HEK293T (cell line): ENCODE measurements at regions not wholly inside any gene's neighbourhood (a gene's known extent, or its start where the extent isn't known, plus 50 kb on each side); places are given as distances from the start of the nearest gene placed in this dataset.
A peak's percentile ranks its signal among the peaks of the same experiment; 100 is the strongest.

Experiments used
- CTCF ChIA-PET: fragments of 350-600 bp; formaldehyde crosslinking; extraction: SDS; loops from one replicate; lab custom pipeline; 2021; ENCODE audit warnings: antibody characterized with exemption, inconsistent platforms; lab: Yijun Ruan, JAX
- POLR2A ChIA-PET: fragments of 350-600 bp; formaldehyde crosslinking; extraction: SDS; loops from one replicate; lab custom pipeline; 2020; ENCODE audit warnings: antibody characterized with exemption, inconsistent platforms; lab: Yijun Ruan, JAX
- DNase-seq: peaks from one replicate; pipeline ENCODE4 v3.0.0; 2012; ENCODE audit warnings: mixed read lengths; ENCODE audit errors: extremely low spot score
- ARNT ChIP-seq: fragments of 450-650 bp; IDR thresholded peaks from 2 replicates; pipeline ENCODE4 v1.6.1; 2017; ENCODE audit warnings: mild to moderate bottlenecking
- BHLHE40 ChIP-seq: fragments of 450-650 bp; IDR thresholded peaks from 2 replicates; pipeline ENCODE4 v1.6.1; 2016; ENCODE audit warnings: mild to moderate bottlenecking, moderate library complexity, borderline replicate concordance
- CTBP1 ChIP-seq: fragments of 450-650 bp; IDR thresholded peaks from 2 replicates; pipeline ENCODE4 v1.6.1; 2016; ENCODE audit warnings: borderline replicate concordance
- ELF4 ChIP-seq: fragments of 450-650 bp; IDR thresholded peaks from 2 replicates; pipeline ENCODE4 v1.6.1; 2017; ENCODE audit warnings: antibody characterized with exemption
- FOXA1 ChIP-seq: fragments of 450-650 bp; IDR thresholded peaks from 2 replicates; pipeline ENCODE4 v1.6.1; 2016; ENCODE audit warnings: mild to moderate bottlenecking
- FOXK2 ChIP-seq: fragments of 450-650 bp; IDR thresholded peaks from 2 replicates; pipeline ENCODE4 v1.6.1; 2016; ENCODE audit warnings: mild to moderate bottlenecking
- FOXM1 ChIP-seq: fragments of 450-650 bp; IDR thresholded peaks from 2 replicates; pipeline ENCODE4 v1.6.1; 2017; ENCODE audit warnings: mild to moderate bottlenecking, borderline replicate concordance
- HDGF ChIP-seq: fragments of 450-650 bp; IDR thresholded peaks from 2 replicates; pipeline ENCODE4 v1.6.1; 2017; ENCODE audit warnings: antibody characterized with exemption, borderline replicate concordance
- L3MBTL2 ChIP-seq: fragments of 450-650 bp; conservative IDR thresholded peaks from 2 replicates; pipeline ENCODE4 v1.6.1; 2016; ENCODE audit warnings: mild to moderate bottlenecking
- LEF1 ChIP-seq: fragments of 450-650 bp; IDR thresholded peaks from 2 replicates; pipeline ENCODE4 v1.6.1; 2017; ENCODE audit warnings: mild to moderate bottlenecking, borderline replicate concordance
- NFRKB ChIP-seq: fragments of 450-650 bp; IDR thresholded peaks from 2 replicates; pipeline ENCODE4 v1.6.1; 2016; ENCODE audit warnings: mild to moderate bottlenecking, moderate library complexity
- SP1 ChIP-seq: fragments of 450-650 bp; IDR thresholded peaks from 2 replicates; pipeline ENCODE4 v1.6.1; 2017
- SUZ12 ChIP-seq: fragments of 450-650 bp; IDR thresholded peaks from 2 replicates; pipeline ENCODE4 v1.6.1; 2016; ENCODE audit warnings: mild to moderate bottlenecking
- TARDBP ChIP-seq: fragments of 450-650 bp; IDR thresholded peaks from 2 replicates; pipeline ENCODE4 v1.6.1; 2016
- ZNF384 ChIP-seq: fragments of 450-650 bp; IDR thresholded peaks from 2 replicates; pipeline ENCODE4 v1.6.1; 2016
- TF ChIP-seq, protein P1 (sequence below): fragments of 450-650 bp; IDR thresholded peaks from 2 replicates; pipeline ENCODE4 v1.6.1; 2016

DNA sequence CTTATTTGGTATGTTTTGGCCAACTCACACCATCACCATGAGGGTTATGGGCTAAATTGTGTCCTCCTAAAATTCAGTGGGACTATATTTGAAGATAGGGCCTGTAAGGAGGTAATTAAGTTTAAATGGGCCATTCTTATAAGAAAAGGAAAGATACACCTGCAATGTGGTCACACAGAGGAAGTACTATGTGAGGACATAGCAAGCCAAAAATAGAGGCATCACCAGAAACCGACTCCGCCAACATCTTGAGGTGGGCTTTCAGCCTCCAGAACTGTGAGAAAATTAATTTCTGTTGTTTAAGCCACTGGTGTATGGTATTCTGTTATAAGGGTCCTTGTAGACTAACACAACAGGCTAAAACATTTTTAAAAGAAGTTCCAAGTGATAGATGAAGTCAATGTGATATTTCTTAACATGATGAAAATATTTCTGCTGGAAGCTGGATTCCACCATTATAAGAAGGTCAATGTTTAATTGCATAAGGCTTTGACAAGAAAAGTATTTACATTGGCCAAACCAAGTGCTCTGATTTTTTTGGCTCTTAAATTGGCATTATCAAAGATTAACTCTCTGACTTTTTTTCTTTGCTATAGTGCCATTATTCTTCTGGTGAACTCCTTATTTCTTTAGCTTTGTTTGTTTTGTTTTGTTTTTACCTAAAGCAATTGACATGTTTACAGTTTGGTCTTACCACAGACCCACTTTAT is 540.9 kb downstream of the PPARGC1A start:
- no peak for TF ChIP-seq HDGF
- TF ChIP-seq ZNF384: no peak
- TF ChIP-seq SUZ12: no peak
- TF ChIP-seq FOXK2: no peak
- TF ChIP-seq FOXM1: no peak
- TF ChIP-seq NFRKB: no peak
- TF ChIP-seq ARNT: no peak
- TF ChIP-seq LEF1: no peak
- no peak for TF ChIP-seq CTBP1
- no peak for TF ChIP-seq TARDBP
- TF ChIP-seq ELF4: no peak
- CTCF ChIA-PET: no interaction called here
- no peak for DNase-seq
- POLR2A ChIA-PET: no interaction called here

GRCh38 chr4:23337292-23337691 is 552.6 kb downstream of the PPARGC1A start:
- CTCF ChIA-PET: no interaction called here
- POLR2A ChIA-PET: no interaction called here
- no peak for DNase-seq
- TF ChIP-seq, protein P1, sequence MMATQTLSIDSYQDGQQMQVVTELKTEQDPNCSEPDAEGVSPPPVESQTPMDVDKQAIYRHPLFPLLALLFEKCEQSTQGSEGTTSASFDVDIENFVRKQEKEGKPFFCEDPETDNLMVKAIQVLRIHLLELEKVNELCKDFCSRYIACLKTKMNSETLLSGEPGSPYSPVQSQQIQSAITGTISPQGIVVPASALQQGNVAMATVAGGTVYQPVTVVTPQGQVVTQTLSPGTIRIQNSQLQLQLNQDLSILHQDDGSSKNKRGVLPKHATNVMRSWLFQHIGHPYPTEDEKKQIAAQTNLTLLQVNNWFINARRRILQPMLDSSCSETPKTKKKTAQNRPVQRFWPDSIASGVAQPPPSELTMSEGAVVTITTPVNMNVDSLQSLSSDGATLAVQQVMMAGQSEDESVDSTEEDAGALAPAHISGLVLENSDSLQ: no peak
- TF ChIP-seq ELF4 (no peak), HDGF (no peak), SP1 (no peak), L3MBTL2 (no peak), TARDBP (no peak), ARNT (no peak), BHLHE40 (no peak), NFRKB (no peak), SUZ12 (no peak), FOXK2 (no peak), LEF1 (no peak), FOXA1 (no peak)

DNA sequence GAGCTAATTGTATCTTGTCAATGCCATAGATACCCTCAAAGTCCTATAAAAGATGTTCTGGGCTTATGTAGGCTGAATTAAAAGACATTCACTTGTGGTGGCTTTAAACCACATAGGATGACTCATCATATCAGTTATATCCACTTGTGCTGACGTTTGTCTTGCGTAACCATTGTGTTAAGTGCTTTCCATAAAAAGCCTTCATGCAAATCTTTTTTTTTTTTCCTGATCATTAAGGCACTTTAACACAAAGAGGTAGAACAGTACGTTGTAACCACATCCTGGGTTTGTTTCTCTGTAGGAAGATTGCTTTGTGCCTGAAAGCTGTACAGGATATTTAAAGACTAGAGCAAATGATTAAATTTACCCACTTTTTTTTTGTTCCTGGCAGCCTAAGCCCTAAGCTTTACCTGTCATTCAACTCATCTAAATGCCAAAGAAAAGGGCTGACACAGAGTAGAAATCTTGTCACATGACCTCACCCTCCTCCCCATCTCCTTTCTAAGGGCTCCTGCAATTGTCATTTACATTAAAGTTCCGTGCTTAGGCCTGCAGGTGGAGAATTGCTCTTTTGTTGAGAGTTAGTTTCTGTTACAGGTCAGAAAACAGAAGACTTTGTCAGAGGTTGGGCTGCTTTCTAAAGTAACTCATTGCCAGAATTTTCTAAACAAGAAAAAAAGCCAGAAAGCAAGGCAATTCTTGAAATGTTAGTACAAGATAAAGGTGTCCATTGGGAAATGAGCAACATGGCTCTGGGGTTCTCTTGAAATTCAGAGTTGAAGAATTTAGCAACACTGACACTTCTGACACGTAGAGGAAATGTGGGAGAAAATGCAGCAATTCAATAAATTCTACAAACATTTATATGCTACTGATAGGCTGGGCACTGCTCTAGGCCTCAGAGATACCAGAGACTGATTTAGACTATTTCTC is 555.6 kb downstream of the PPARGC1A start:
- ChIA-PET POLR2A (interaction anchor here (0.6 kb wide), 1 partner anchor 14 kb away, joined by 3 read pairs; no protein-coding TSS in a partner anchor), CTCF (no interaction called here)
- TF ChIP-seq ZNF384 (no peak), L3MBTL2 (no peak)
- peak; percentile 3 for DNase-seq

GRCh38 chr4:23333556-23333945 is 556.3 kb downstream of the PPARGC1A start:
- DNase-seq: no peak
- CTCF ChIA-PET: no interaction called here

GRCh38 chr4:23332313-23332712 is 557.5 kb downstream of the PPARGC1A start:
- ChIA-PET POLR2A (no interaction called here), CTCF (interaction anchor here (0.6 kb wide), 1 partner anchor 888 kb away, joined by 3 read pairs; no protein-coding TSS in a partner anchor)
- TF ChIP-seq ELF4 (no peak), CTBP1 (no peak), ZNF384 (no peak)
- TF ChIP-seq, protein P1: no peak
- DNase-seq: no peak

More at GRCh38 chr4:23333556-23333945, 556.3 kb downstream of the PPARGC1A start:
- TF ChIP-seq FOXM1 (no peak), ARNT (no peak), ELF4 (no peak), TARDBP (no peak), SP1 (no peak), FOXA1 (no peak), L3MBTL2 (no peak)
- TF ChIP-seq, protein P1: no peak
- POLR2A ChIA-PET: interaction anchor here (0.6 kb wide), 1 partner anchor 14 kb away, joined by 3 read pairs; no protein-coding TSS in a partner anchor

DNA sequence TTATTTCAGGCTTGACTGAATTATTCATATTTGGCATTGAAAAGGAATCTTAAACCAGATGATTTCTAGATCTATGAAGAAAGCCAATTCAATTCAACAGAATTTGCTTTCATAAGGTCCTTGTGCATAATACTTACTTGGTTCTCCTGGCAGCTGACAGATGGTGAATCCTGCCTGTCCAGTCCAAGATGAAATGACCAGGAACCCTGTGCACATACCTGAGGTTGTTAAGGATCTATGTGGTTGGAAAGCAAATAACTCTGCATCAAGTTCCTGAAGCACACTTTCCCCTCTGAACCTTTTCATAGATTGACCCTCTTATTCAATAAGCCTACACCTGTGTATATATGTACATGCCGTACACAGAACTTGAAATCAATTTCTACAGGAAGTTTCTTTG is 562.7 kb downstream of the PPARGC1A start:
- POLR2A ChIA-PET: no interaction called here
- TF ChIP-seq LEF1 (no peak), FOXM1 (no peak), FOXA1 (no peak), SUZ12 (no peak), NFRKB (no peak)

More for the DNA sequence above, 562.7 kb downstream of the PPARGC1A start:
- CTCF ChIA-PET: no interaction called here
- no peak for DNase-seq
